ENCODE measurements at regions not wholly inside any gene's neighbourhood (a gene's known extent, or its start where the extent isn't known, plus 50 kb on each side); places are given as distances from the start of the nearest gene placed in this dataset.
A peak's percentile ranks its signal among the peaks of the same experiment; 100 is the strongest.

- DNase-seq = peak; percentile 41
Measured at GRCh38 chr1:199954699-199955098, 72.8 kb upstream of the NR5A2 start.

DNA sequence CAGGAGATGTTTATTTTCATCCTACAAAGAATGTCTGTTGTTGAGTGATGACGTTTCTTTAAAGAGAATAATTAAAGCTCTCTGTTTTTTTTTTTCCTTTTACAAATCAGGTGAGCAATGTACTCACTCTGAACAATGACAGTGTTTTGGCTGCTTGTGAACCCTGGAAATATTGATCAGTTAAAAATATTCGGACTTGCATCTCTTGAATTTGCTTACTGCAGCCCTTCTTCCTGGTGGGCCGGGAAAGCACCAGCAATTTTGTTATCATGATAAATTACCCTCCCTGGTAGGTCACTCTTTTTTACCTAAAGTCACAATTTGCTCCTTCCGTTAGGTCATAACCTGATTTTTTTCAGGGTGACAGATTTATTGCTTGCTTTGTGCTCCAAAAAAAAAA lies 72.3 kb upstream of the NR5A2 start:
- no peak for DNase-seq

GRCh38 chr1:199956005-199956404 lies 71.5 kb upstream of the NR5A2 start:
- no peak for DNase-seq

DNA sequence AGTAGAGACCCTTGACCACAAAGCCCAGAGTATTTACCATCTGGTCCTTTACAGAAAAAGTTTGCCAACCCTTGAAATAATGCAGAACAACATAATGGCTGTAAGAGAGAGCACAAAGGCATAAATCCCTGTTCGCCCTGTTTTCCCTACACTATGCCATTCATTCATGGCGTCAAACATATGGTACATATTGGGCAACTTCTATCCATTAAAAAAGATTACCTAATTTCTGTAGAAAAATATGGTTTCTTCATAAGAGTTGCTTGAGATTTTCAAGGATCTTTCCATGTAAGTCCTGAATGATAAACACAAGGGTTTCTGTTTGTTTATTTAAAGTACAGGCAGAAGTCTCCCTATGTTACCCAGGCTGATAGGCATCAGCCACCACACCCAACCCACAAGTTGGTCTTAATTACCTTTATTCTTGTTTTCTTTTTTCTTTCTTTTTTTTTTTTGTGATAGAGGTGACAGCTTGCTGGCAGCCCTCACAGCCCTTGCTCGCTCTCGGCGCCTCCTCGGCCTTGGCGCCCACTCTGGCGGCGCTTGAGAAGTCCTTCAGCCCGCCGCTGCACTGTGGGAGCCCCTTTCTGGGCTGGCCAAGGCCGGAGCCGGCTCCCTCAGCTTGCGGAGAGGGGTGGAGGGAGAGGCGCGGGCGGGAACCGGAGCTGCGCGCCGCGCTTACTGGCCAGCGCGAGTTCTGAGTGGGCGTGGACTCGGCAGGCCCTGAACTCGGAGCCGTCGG lies 68.3 kb upstream of the NR5A2 start:
- no peak for DNase-seq

DNA sequence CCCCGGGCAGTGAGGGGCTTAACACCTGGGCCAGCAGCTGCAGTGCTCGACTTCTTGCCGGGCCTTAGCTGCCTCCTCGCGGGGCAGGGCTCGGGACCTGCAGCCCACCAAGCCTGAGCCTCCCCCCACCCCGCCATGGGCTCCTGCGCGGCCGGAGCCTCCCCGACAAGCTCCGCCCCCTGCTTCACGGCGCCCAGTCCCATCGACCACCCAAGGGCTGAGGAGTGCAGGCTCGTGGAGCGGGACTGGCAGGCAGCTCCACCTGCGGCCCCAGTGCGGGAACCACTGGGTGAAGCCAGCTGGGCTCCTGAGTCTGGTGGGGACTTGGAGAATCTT lies 67.8 kb upstream of the NR5A2 start:
- DNase-seq = no peak

- DNase-seq = no peak
Measured at GRCh38 chr1:199970125-199970524, 57.4 kb upstream of the NR5A2 start.

GRCh38 chr1:199976496-199977144 lies 50.9 kb upstream of the NR5A2 start:
- DNase-seq = no peak
